Medulla oblongata (tissue), 1 donor: ENCODE measurements at regions not wholly inside any gene's neighbourhood (a gene's known extent, or its start where the extent isn't known, plus 50 kb on each side); places are given as distances from the start of the nearest gene placed in this dataset.
"Not testable (repeated sequence)": the region's sequence is repeated elsewhere in the genome, so short reads cannot be mapped to it uniquely, and the experiment has no call there.

Experiments
- DNase-seq: peaks from one replicate; pipeline ENCODE4 v3.0.0-alpha.2; 2015; ENCODE audit errors: extremely low spot score

DNA sequence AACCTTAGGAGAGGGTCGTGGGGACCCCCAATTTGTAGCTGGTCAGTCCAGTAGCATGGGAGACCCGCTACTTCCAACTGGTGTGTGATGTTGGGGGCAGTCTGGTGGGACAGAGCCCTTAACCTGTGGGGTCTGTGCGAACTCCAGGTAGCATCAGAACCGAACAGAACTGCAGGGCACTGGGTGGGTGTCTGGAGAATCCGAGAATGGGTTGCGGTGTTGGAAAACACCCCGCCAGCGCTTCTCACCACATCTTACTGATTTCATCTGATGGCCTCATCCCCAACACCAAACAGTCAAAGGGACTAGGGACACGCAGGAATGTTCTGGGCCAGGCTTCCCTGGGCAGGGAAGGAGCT, 89.3 kb downstream of the KCNJ18 start:
- DNase-seq = not testable (repeated sequence)

DNA sequence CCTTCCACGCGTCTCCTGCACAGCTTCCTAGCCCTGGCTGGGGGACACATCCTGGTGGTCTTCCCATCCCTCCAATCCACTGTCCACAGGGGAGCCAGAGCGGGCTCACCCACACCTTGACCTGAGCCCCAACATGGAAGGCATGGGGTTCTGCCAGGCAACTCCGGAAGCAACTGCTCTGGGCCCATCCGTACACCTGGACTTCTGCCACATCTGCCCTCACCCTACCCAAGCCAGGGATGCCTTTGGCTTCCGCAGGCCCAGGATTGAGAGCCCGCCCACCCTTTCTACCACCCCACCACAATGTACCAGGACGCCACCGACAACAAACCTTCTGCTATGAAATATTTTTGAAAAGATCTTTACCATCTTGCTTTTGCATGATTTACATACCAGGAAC, 89.8 kb downstream of the KCNJ18 start:
- not testable (repeated sequence) for DNase-seq

DNA sequence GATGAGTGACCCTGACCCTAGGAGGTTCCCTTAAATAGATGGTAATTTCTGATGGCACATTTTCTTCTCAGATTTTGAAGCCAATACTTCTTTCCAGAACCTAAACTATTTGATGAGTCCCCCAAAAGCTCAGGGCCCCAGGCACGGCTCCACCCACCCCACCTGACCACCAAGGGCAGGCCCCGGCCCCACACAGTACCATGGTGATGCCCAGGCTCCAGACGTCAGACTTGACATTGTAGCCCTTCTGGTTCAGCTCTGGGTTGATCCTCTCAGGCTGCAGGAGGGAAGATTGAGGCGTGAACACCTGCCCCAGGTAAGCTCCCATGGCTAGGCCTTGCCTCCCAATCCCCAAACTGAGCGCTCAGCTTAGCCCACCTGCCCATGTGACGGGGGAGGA, 90.3 kb downstream of the KCNJ18 start:
- DNase-seq = not testable (repeated sequence)

DNA sequence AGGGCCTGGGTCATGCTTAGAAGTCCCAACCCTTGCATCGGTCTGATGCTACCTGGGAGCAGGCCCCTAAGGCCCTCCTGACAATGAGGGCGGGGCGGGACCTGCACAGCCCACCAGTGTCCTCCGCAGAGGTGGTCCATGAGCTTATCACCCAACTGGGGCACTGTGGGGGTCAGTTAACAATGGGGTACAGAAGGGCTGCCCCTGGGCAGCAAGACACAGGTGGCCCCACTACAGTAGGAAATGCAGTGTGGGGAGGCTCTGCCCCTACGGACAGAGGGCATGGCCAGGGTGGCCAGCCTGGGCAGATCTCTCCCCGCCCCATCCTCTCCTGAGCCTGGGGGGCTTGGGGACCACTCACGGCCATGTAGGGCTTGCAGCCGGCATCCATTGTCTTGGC, 90.7 kb downstream of the KCNJ18 start:
- not testable (repeated sequence) for DNase-seq

DNA sequence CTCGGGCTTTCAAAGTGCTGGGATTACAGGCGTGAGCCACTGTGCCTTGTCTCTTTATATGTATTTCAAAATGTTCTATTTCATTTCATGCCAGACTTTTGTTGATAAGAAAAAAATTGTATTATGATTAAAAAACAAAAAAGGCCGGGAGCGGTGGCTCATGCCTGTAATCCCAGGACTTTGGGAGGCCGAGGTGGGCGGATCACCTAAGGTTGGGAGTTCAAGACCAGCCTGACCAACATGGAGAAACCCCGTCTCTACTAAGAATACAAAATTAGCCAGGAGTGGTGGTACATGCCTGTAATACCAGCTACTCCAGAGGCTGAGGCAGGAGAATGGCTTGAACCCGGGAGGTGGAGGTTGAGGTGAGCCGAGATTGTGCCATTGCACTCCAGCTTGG, 121.9 kb downstream of the KCNJ18 start:
- DNase-seq = not testable (repeated sequence)

DNA sequence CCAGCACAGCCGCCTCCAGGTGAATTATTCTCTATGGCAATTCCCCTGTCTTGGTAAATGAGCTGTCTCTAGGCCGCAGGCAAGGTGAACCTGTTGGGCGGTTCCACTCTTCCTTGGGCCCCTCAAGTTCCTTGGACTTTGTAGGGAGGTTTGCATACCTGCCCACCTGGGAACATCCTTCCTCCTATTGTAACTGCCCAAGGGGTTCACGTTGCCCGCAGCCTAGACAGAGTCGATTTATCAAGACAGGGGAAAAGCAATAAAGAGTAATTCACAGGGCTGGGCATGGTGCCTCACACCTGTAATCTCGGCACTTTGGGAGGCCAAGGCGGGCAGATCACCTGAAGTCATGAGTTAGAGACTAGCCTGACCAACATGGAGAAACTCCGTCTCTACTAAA, 122.5 kb downstream of the KCNJ18 start:
- peak; percentile 1 for DNase-seq

DNA sequence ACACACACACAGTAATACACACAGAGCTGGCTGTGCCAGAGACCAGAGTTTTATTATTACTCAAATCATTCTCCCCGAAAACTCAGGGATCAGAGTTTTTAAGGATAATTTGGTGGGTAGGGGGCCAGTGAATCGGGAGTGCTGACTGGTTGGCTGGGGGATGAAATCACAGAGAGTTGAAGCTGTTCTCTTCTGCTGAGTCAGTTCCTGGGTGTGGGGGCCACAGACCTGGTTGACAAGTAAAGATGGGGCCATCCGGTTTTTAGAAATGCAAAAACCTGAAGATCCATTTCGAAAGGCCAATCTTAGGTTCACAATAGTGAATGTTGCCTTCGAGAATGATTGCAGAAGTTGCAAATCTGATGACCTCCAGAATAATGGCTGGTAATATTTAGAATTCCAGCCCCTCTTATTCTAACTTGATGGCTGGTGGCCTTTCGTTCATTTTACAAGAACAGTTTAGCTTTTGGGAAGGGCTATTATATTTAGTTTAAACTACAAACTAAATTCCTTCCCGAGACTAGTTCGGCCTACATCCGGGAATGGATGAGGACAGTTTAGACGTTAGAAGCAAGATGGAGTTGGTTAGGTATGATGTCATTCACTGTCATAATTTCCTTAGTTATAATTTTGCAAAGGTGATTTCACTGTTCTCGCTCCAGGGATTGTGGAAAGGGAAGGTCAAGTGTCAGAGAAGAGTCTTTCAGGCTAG, 123.2 kb downstream of the KCNJ18 start:
- peak; percentile 1 for DNase-seq

DNA sequence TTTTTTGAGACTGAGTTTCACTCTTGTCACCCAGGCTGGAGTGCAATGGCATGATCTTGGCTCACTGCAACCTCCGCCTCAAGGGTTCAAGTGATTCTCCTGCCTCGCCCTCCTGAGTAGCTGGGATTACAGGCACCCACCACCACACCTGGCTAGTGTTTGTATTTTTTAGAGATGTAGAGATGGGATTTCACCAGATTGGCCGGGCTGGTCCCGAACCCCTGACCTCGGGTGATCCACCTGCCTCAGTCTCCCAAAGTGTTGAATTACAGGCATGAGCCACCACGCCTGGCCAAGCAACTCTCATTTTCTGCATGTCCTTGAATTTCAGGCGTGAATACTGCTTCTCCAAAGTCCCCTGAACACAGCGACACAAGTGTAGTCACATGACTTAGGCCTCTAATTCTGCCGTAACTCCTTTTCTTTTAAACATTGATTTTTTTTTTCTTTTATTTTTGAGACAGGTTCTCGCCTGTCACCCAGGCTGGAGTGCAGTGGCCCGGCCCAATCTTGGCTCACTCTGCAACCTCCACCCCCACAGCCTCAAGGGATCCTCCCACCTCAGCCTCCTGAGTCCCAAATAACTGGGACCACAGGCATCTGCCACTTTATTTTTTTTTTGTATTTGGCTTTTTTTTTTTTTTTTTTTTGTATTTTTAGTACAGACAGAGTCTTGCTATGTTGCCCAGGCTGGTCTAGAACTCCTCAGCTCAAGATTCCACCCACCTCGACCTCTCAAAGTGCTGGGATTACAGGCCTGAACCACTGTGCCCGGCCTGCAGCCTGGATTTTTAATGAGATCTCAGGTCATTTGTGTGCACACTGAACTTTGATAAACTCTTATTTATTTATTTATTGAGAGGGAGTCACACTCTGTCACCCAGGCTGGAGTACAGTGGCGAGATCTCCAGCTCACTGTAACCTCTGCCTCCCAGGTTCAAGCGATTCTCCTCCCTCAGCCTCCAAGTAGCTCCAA, 124.6 kb downstream of the KCNJ18 start:
- no peak for DNase-seq

DNA sequence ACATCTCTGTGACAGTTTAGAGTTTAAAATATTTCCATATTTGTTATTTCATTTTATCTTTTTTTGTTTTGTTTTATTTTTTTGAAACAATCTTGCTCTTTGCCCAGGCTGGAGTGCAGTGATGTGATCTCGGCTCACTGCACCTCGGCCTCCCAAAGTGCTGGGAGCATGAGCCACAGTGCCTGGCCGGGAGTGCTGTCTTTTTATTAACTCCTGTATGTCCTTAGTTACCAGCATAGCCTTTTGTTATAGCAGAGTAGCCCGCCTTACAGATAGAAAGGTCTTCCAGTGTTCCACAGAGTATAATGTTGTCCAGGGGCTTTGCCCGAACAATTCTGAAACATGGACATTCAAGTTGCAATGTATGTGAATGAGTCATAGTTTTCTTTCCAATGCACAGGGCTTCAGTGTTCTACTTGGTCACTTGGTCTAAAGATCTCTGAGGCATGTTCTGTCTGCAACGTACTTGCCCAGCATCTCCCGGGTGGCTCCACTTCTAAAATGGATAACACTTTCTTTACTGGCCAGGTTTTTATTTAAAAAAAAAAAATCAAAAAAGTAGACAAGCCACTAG, 125.6 kb downstream of the KCNJ18 start:
- DNase-seq = peak; percentile 1

DNA sequence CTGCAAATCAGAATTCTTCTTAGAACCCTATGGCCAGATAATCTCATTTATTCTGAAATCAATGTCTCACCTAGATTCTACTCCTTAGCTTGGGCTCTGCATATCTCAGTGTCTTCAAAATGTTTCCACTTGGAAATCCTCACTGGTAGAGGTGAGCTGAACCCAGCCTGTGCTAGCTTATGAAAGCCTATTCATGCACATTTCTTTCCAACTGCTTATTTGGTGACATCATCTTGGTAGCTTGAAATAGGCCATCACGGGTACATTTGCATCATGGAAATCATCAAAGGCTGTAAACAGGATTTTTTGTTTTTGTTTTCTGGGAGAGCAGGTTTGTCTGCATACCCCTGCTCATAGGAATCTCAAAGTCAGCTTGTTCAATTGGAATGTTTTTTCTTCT, 130.8 kb downstream of the KCNJ18 start:
- peak; percentile 1 for DNase-seq

DNA sequence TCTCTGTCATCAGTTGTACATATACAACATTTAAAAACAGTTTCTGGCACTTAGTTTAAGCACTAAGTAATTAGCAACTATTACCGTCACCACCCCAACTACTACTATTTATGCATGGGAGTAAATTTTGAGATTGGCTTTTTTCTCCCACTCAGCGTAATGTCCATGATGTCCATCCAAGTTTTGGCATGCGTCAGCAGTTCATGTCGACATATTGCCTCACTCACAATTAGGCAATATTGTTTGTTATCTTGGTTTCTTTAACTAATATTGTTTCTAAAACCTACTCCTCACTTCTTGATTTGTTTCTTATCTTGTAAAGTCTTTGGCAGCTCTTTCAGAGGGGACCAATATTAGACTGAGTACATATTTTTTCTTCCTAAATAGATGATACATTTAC, 131.3 kb downstream of the KCNJ18 start:
- DNase-seq = peak; percentile 1

DNA sequence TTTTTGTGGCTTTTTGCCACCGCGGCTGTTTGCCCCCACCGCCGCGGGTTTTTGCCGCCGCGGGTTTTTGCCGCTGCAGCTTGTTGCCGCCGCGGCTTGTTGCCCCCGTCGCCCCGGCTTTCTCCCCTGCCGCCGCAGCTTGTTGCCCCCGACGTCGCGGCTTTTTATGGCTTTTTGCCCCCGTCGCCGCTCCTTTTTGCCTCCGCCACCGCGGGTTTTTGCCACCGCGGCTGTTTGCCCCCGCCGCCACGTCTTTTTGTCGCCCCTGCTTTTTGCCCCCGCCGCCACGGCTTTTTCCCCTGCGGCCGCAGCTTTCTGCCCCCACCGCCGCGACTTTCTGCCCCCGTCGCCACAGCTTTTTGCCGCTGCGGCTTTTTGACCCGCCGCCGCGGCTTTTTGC, 149.5 kb downstream of the KCNJ18 start:
- no peak for DNase-seq

DNA sequence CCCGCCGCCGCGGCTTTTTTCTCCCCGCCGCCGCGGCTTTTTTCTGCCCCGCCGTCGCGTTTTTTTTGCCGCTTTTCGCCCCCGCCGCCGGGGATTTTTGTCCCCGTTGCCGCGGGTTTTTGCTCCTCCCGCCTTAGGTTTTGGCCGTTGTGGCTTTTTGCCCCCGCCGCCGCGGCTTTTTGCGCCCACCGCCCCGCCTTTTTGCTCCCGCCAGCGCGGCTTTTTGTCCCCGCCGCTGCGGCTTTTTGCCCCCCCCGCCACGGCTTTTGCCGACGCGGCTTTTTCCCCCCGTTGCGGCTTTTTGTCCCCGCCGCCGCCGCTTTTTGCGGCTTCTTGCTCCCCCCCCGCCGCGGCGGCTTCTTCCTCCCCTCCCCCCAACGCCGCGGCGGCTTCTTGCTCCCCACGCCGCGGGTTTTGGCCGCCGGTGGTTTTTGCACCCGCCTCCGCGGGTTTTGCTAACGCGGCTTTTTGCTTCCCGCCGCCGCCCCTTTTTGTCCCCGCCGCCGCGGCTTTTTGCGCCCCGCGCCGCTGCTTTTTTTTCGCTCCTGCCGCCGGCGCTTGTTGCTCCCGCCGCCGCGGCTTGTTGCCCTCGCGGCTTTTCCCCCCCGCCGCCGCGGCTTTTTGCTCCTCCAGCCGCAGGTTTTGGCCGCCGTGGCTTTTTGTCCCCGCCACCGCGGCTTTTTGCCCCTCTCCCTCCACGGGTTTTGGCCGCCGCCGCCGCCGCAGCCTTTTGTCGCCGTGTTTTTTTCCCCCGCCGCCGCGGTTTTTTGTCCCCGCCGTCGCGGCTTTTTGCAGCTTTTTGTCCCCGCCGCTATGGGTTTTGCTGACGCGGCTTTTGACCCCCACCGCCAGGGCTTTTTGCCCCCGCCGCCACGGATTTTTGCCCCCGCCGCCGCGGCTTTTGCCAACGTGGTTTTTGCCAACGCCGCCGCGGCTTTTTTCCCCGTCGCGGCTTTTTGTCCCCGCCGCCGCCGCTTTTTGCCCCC, 150.3 kb downstream of the KCNJ18 start:
- no peak for DNase-seq

DNA sequence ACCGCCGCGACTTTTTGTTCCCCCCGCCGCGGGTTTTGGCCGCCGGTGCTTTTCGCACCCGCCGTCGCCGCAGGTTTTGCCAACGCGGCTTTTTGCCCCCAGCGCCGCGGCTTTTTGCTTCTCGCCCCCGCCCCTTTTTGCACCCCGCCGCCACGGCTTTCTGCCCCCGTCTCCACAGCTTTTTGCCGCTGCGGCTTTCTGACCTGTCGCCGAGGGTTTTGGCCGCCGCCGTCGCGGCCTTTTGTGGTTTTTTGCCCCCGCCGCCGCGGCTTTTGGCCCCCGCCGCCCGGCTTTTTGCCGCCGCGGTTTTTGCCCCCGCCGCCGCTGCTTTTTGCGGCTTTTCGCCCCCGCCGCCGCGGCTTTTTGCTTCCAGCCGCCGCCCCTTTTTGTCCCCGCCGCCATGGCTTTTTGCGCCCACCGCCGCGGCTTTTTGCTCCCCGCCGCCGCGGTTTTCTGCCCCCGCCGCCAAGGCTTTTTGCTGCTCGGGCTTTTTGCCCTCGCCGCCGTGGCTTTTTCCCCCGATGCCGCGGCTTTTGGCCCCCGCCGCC, 151.1 kb downstream of the KCNJ18 start:
- no peak for DNase-seq

DNA sequence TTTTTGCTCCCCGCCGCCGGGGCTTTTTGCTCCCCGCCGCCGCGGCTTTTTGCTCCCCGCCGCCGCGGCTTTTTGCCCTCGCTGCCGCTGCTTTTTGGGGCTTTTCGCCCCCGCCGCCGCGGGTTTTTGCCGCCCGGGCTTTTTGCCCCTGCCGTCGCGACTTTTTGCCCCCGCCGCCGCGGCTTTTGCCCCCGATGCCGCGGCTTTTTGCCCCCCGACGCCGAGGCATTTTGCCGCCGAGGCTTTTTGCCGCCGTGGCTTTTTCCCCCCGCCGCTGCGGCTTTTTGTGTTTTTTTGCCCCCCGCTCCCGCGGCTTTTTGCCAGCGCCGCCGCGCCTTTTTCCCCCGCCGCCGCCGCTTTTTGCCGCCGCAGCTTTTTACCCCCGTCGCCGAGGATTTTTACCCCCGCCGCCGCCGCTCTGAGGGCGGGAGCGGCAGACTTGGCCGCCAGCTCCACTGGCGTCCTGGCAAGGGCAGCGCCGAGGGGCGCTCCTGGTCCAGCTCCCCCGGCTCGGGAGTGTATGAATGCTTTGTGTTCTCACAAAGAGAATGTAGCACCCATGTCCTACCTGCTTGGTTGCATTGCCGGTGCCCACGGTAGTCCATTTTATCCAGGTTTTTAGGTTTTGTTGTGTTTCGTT, 151.7 kb downstream of the KCNJ18 start:
- no peak for DNase-seq

DNA sequence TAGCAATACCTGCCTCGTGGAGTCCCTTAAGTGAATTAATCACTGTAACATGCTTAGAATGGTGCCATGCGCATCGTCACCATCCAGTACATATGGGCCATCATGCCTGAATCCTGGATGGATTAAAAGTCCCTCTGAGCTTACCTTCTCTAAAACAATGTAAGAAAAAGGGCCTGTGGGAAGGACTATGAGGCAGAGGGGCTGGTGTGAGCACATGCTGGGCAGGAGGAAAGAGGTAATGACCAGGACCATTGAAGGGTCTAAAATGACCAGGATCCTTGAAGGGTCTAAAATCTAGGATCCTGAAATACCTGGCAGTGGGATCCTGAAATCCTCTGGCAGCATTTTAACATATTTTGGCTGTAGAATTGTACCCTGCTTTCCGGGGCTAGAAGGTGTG, 156.2 kb downstream of the KCNJ18 start:
- not testable (repeated sequence) for DNase-seq

DNA sequence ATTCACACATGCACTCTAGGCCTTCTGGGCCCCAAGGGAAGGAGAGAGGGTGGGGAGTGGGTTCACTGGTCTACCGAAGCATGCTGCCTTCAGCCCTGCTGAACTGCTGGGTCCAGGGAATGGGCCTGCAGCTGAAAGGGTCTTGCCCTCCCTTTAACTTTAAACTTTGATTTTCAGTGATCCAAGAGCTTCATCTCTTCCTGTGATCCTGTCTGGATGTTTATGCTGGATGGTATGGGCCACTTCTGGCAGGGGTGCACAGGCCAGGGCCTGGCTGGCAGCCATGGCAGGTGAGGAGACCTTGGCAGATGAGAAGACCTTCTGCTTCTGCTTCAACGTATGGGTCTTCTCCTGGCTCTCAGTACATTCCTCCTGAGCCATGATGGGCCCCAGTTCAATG, 156.7 kb downstream of the KCNJ18 start:
- DNase-seq = not testable (repeated sequence)

DNA sequence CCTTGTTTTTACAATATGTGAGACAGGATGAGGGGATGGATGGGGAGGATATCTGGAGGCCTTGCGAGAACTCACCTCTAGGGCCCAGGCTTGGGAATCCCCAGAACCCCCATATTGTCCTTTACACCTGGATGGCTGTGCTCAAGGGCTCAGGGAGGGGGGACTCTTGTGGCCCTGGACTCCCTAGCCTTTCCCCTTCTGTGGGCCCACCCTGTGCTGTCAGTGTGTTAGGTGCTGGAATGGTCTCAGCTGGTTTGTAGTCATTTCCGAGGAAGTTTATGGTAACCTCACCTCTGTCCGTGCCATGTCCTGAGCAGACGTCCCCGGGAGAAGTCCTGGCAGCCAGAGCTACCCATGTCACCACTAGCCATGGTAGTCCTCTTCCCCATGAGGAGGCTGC, 158.3 kb downstream of the KCNJ18 start:
- DNase-seq = not testable (repeated sequence)
